ENCODE measurements at regions not wholly inside any gene's neighbourhood (a gene's known extent, or its start where the extent isn't known, plus 50 kb on each side); places are given as distances from the start of the nearest gene placed in this dataset.

DNA sequence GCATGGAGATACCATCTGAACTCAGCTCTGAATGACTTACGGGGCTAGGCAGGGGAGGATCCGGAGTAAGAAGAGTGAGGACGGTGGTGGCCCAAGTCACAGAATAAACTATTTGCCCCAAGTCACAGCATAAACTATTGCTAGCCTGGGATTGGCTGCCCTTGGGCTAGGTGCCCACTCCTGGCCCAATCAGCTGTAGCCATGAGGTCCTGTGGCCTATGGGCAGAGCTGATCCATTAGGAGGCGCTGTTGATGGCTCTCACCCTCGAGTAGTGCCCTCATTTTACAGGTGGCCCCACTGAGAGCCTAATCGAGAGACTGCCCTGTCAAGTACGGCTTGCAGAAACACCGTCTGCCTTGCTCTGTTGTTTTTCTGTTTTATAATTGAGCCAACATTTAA lies 62.3 kb upstream of the ZNF423 start:
- TF ChIP-seq ATF7 (IDR thresholded peaks at IDR 0.05; ENCODE audit: low read depth) (no peak), BRCA1 (IDR thresholded peaks at IDR 0.05; ENCODE audit: low read depth, low read length) (no peak), GATAD2B (conservative IDR thresholded peaks at IDR 0.05; ENCODE audit: low read depth) (no peak), PAX8 (IDR thresholded peaks at IDR 0.05) (no peak), EP300 (IDR thresholded peaks at IDR 0.05; ENCODE audit: borderline replicate concordance in 1 of 2, control insufficient read depth in 1 of 2, low read depth in 2 of 2, low read length in 2 of 2) (no peak), TCF3 (IDR thresholded peaks at IDR 0.05; ENCODE audit: borderline replicate concordance, insufficient read depth, low read depth, low read length) (no peak), RBBP5 (conservative IDR thresholded peaks at IDR 0.05) (no peak), WRNIP1 (IDR thresholded peaks at IDR 0.05; ENCODE audit: borderline replicate concordance, low read depth, low read length) (no peak), POLR2A (IDR thresholded peaks at IDR 0.05; ENCODE audit: low read depth, low read length) (no peak)
- TF ChIP-seq, protein P1, sequence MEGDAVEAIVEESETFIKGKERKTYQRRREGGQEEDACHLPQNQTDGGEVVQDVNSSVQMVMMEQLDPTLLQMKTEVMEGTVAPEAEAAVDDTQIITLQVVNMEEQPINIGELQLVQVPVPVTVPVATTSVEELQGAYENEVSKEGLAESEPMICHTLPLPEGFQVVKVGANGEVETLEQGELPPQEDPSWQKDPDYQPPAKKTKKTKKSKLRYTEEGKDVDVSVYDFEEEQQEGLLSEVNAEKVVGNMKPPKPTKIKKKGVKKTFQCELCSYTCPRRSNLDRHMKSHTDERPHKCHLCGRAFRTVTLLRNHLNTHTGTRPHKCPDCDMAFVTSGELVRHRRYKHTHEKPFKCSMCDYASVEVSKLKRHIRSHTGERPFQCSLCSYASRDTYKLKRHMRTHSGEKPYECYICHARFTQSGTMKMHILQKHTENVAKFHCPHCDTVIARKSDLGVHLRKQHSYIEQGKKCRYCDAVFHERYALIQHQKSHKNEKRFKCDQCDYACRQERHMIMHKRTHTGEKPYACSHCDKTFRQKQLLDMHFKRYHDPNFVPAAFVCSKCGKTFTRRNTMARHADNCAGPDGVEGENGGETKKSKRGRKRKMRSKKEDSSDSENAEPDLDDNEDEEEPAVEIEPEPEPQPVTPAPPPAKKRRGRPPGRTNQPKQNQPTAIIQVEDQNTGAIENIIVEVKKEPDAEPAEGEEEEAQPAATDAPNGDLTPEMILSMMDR (IDR thresholded peaks at IDR 0.05 in 2 of 3, conservative IDR thresholded peaks at IDR 0.05 in 1 of 3; ENCODE audit: control insufficient read depth in 2 of 3, extremely low read depth in 1 of 3, insufficient read depth in 1 of 3, low read depth in 3 of 3, low read length in 3 of 3), result no peak
- TF ChIP-seq, protein P2, sequence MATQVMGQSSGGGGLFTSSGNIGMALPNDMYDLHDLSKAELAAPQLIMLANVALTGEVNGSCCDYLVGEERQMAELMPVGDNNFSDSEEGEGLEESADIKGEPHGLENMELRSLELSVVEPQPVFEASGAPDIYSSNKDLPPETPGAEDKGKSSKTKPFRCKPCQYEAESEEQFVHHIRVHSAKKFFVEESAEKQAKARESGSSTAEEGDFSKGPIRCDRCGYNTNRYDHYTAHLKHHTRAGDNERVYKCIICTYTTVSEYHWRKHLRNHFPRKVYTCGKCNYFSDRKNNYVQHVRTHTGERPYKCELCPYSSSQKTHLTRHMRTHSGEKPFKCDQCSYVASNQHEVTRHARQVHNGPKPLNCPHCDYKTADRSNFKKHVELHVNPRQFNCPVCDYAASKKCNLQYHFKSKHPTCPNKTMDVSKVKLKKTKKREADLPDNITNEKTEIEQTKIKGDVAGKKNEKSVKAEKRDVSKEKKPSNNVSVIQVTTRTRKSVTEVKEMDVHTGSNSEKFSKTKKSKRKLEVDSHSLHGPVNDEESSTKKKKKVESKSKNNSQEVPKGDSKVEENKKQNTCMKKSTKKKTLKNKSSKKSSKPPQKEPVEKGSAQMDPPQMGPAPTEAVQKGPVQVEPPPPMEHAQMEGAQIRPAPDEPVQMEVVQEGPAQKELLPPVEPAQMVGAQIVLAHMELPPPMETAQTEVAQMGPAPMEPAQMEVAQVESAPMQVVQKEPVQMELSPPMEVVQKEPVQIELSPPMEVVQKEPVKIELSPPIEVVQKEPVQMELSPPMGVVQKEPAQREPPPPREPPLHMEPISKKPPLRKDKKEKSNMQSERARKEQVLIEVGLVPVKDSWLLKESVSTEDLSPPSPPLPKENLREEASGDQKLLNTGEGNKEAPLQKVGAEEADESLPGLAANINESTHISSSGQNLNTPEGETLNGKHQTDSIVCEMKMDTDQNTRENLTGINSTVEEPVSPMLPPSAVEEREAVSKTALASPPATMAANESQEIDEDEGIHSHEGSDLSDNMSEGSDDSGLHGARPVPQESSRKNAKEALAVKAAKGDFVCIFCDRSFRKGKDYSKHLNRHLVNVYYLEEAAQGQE (IDR thresholded peaks at IDR 0.05; ENCODE audit: low read depth, low read length), result no peak
- TF ChIP-seq, protein P3, sequence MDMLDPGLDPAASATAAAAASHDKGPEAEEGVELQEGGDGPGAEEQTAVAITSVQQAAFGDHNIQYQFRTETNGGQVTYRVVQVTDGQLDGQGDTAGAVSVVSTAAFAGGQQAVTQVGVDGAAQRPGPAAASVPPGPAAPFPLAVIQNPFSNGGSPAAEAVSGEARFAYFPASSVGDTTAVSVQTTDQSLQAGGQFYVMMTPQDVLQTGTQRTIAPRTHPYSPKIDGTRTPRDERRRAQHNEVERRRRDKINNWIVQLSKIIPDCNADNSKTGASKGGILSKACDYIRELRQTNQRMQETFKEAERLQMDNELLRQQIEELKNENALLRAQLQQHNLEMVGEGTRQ (IDR thresholded peaks at IDR 0.05; ENCODE audit: borderline replicate concordance, low read depth, low read length), result no peak
- TF ChIP-seq, protein P4, sequence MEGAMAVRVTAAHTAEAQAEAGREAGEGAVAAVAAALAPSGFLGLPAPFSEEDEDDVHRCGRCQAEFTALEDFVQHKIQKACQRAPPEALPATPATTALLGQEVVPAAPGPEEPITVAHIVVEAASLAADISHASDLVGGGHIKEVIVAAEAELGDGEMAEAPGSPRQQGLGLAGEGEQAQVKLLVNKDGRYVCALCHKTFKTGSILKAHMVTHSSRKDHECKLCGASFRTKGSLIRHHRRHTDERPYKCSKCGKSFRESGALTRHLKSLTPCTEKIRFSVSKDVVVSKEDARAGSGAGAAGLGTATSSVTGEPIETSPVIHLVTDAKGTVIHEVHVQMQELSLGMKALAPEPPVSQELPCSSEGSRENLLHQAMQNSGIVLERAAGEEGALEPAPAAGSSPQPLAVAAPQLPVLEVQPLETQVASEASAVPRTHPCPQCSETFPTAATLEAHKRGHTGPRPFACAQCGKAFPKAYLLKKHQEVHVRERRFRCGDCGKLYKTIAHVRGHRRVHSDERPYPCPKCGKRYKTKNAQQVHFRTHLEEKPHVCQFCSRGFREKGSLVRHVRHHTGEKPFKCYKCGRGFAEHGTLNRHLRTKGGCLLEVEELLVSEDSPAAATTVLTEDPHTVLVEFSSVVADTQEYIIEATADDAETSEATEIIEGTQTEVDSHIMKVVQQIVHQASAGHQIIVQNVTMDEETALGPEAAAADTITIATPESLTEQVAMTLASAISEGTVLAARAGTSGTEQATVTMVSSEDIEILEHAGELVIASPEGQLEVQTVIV (IDR thresholded peaks at IDR 0.05; ENCODE audit: borderline replicate concordance, partially characterized antibody), result no peak

Data from GM12878 (cell line).